Liver (tissue), 8 donors: ENCODE measurements at regions not wholly inside any gene's neighbourhood (a gene's known extent, or its start where the extent isn't known, plus 50 kb on each side); places are given as distances from the start of the nearest gene placed in this dataset.
A peak's percentile ranks its signal among the peaks of the same experiment; 100 is the strongest.

Experiments
- DNase-seq: peaks from one replicate; pipeline ENCODE4 v3.0.0-alpha.2; 2017; ENCODE audit warnings: low spot score
- H3K27ac ChIP-seq, 2 donors: one replicate each; pipeline ENCODE4 v1.7.0; 2013; ENCODE audit warnings: inconsistent platforms in 2 of 2, low read length in 2 of 2, control low read depth in 1 of 2, low read depth in 1 of 2, mild to moderate bottlenecking in 1 of 2
- H3K27me3 ChIP-seq, 4 donors: one replicate each; pipeline versions ENCODE4 v1.6.1 to v1.7.0; 2013; ENCODE audit warnings: low read length in 3 of 4, inconsistent platforms in 1 of 4, mild to moderate bottlenecking in 1 of 4, moderate library complexity in 1 of 4; ENCODE audit not compliant: control insufficient read depth in 4 of 4, insufficient read depth in 4 of 4
- H3K36me3 ChIP-seq, 4 donors: one replicate each; pipeline versions ENCODE4 v1.6.1 to v1.7.0; 2013; ENCODE audit warnings: low read length in 3 of 4, mild to moderate bottlenecking in 3 of 4, low read depth in 1 of 4, moderate library complexity in 1 of 4; ENCODE audit not compliant: control insufficient read depth in 4 of 4, insufficient read depth in 3 of 4
- H3K4me1 ChIP-seq, 4 donors: one replicate each; pipeline versions ENCODE4 v1.6.1 to v1.7.0; 2013; ENCODE audit warnings: low read length in 3 of 4, mild to moderate bottlenecking in 3 of 4, moderate library complexity in 1 of 4; ENCODE audit not compliant: control insufficient read depth in 4 of 4, insufficient read depth in 4 of 4
- H3K4me3 ChIP-seq, 3 donors: one replicate each; pipeline versions ENCODE4 v1.6.1 to v1.7.0; 2013; ENCODE audit warnings: low read length in 3 of 3, control low read depth in 1 of 3, low read depth in 1 of 3, mild to moderate bottlenecking in 1 of 3
- H3K9ac ChIP-seq, 2 donors: one replicate each; pipeline ENCODE4 v1.7.0; 2013; ENCODE audit warnings: low read length in 2 of 2, mild to moderate bottlenecking in 2 of 2, moderate library complexity in 2 of 2, control low read depth in 1 of 2, low read depth in 1 of 2
- H3K9me3 ChIP-seq, 4 donors: one replicate each; pipeline versions ENCODE4 v1.6.1 to v1.7.0; 2013; ENCODE audit warnings: low read length in 3 of 4; ENCODE audit not compliant: control insufficient read depth in 4 of 4
- ATF3 ChIP-seq: IDR thresholded peaks from 2 replicates; pipeline ENCODE4 v1.6.1; 2016; ENCODE audit warnings: antibody characterized with exemption
- CTCF ChIP-seq: fragments of 150-350 bp; IDR thresholded peaks from 2 replicates; pipeline ENCODE4 v1.5.1; 2017; ENCODE audit warnings: improper control_type of control experiment, low read depth, low read length; ENCODE audit not compliant: missing input control
- EGR1 ChIP-seq, 2 donors: IDR thresholded peaks; 2 replicates each; pipeline ENCODE4 v1.6.1; 2016 to 2018; ENCODE audit warnings: antibody characterized with exemption in 2 of 2, low read depth in 2 of 2
- FOXA1 ChIP-seq: IDR thresholded peaks from 2 replicates; pipeline ENCODE4 v1.6.1; 2016; ENCODE audit warnings: antibody characterized with exemption
- FOXA2 ChIP-seq: IDR thresholded peaks from 2 replicates; pipeline ENCODE4 v1.6.1; 2016; ENCODE audit warnings: antibody characterized with exemption
- GABPA ChIP-seq, 2 donors: IDR thresholded peaks in 1 of 2; conservative IDR thresholded peaks in 1 of 2; 2 replicates each; pipeline ENCODE4 v1.6.1; 2016; ENCODE audit warnings: antibody characterized with exemption in 2 of 2, mild to moderate bottlenecking in 1 of 2, moderate library complexity in 1 of 2
- HNF4A ChIP-seq, 2 donors: conservative IDR thresholded peaks; 2 replicates each; pipeline ENCODE4 v1.6.1; 2016; ENCODE audit warnings: antibody characterized with exemption in 2 of 2, mild to moderate bottlenecking in 2 of 2
- HNF4G ChIP-seq: IDR thresholded peaks from 2 replicates; pipeline ENCODE4 v1.6.1; 2016; ENCODE audit warnings: antibody characterized with exemption
- JUND ChIP-seq, 2 donors: IDR thresholded peaks; 2 replicates each; pipeline ENCODE4 v1.6.1; 2016; ENCODE audit warnings: antibody characterized with exemption in 2 of 2
- MAX ChIP-seq: IDR thresholded peaks from 2 replicates; pipeline ENCODE4 v1.6.1; 2016; ENCODE audit warnings: antibody characterized with exemption
- NR2F2 ChIP-seq: IDR thresholded peaks from 2 replicates; pipeline ENCODE4 v1.6.1; 2016; ENCODE audit warnings: antibody characterized with exemption
- RAD21 ChIP-seq, 2 donors: IDR thresholded peaks; 2 replicates each; pipeline ENCODE4 v1.6.1; 2016; ENCODE audit warnings: antibody characterized with exemption in 2 of 2, mild to moderate bottlenecking in 2 of 2
- RXRA ChIP-seq, 2 donors: IDR thresholded peaks; 2 replicates each; pipeline ENCODE4 v1.6.1; 2017 to 2018; ENCODE audit warnings: antibody characterized with exemption in 2 of 2, mild to moderate bottlenecking in 1 of 2
- SP1 ChIP-seq: IDR thresholded peaks from 2 replicates; pipeline ENCODE4 v1.6.1; 2018; ENCODE audit warnings: antibody characterized with exemption, mild to moderate bottlenecking
- TAF1 ChIP-seq: conservative IDR thresholded peaks from 2 replicates; pipeline ENCODE4 v1.6.1; 2016; ENCODE audit warnings: antibody characterized with exemption, mild to moderate bottlenecking
- YY1 ChIP-seq: IDR thresholded peaks from 2 replicates; pipeline ENCODE4 v1.6.1; 2016; ENCODE audit warnings: antibody characterized with exemption, mild to moderate bottlenecking
- WGBS: extraction: QIAGEN DNeasy Blood & Tissue Kit; methylation state at CpG from one replicate; pipeline ENCODE4 v1.1.7; 2013; 5-methylcytosine and 5-hydroxymethylcytosine counted together
- TF ChIP-seq, protein P1 (sequence below): IDR thresholded peaks from 2 replicates; pipeline ENCODE4 v1.6.1; 2016; ENCODE audit warnings: antibody characterized with exemption, mild to moderate bottlenecking
- TF ChIP-seq, protein P2 (sequence below): IDR thresholded peaks from 2 replicates; pipeline ENCODE4 v1.6.1; 2016; ENCODE audit warnings: antibody characterized with exemption
- donor health status: healthy.
- donor health status: healthy.
- donor health status: healthy.
- donor health status: healthy.
- donor health status: healthy.

DNA sequence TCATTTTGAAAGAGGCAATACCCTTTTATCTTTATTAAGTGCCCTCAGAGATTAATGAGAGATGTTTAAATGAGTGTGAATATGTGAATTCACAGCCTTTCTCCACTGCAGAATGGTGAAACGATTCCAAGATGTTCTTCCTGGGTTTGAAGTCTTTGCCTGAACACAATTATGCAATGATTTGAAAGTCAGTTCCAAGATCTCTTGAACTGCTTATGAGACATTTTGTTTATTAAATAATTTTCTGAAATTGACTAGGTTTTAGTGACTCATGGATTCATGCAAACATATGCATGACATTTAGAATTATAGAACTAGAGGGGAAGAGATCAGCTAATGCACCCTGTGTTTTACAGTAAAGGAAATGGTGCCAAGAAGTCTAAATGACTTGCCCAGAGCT lies 118.1 kb upstream of the SLC38A2 start (continued):
- TF ChIP-seq CTCF, result no peak
- TF ChIP-seq TAF1, result no peak
- no peak for TF ChIP-seq NR2F2
- TF ChIP-seq RAD21 (IDR thresholded peaks at IDR 0.05), result no peak
- no peak for TF ChIP-seq MAX
- no peak for TF ChIP-seq FOXA2
- TF ChIP-seq JUND (IDR thresholded peaks at IDR 0.05), result no peak
- no peak for TF ChIP-seq GABPA (IDR thresholded peaks at IDR 0.05 in 1 of 2, conservative IDR thresholded peaks at IDR 0.05 in 1 of 2)
- TF ChIP-seq YY1, result no peak

DNA sequence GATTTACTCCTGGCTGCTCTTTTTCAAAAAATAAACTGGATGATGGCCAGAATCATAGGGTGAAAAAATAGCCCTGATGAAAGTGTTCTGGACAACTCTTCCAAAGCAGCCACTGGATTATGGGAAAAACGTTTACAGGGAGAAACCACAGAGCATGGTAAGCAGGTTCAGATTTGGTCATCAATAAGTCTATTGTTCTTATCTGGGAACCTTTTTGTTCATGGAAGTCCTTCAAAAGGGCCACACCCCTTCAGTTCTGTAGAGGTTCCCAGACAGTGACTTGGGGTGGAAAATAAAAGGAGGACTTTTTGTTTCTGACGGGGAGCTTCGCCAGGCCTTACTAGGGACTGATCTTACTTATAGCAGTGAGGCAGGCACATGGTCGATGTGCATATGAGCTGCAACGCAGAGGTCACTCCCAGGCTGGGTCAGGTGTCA lies 117.4 kb upstream of the SLC38A2 start:
- TF ChIP-seq RXRA (IDR thresholded peaks at IDR 0.05), result no peak
- no peak for TF ChIP-seq RAD21 (IDR thresholded peaks at IDR 0.05)
- no peak for TF ChIP-seq YY1
- TF ChIP-seq HNF4G, result no peak
- no peak for TF ChIP-seq FOXA2
- TF ChIP-seq, protein P1, sequence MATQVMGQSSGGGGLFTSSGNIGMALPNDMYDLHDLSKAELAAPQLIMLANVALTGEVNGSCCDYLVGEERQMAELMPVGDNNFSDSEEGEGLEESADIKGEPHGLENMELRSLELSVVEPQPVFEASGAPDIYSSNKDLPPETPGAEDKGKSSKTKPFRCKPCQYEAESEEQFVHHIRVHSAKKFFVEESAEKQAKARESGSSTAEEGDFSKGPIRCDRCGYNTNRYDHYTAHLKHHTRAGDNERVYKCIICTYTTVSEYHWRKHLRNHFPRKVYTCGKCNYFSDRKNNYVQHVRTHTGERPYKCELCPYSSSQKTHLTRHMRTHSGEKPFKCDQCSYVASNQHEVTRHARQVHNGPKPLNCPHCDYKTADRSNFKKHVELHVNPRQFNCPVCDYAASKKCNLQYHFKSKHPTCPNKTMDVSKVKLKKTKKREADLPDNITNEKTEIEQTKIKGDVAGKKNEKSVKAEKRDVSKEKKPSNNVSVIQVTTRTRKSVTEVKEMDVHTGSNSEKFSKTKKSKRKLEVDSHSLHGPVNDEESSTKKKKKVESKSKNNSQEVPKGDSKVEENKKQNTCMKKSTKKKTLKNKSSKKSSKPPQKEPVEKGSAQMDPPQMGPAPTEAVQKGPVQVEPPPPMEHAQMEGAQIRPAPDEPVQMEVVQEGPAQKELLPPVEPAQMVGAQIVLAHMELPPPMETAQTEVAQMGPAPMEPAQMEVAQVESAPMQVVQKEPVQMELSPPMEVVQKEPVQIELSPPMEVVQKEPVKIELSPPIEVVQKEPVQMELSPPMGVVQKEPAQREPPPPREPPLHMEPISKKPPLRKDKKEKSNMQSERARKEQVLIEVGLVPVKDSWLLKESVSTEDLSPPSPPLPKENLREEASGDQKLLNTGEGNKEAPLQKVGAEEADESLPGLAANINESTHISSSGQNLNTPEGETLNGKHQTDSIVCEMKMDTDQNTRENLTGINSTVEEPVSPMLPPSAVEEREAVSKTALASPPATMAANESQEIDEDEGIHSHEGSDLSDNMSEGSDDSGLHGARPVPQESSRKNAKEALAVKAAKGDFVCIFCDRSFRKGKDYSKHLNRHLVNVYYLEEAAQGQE, result no peak
- no peak for TF ChIP-seq ATF3
- no peak for TF ChIP-seq EGR1 (IDR thresholded peaks at IDR 0.05; ENCODE audit: low read depth in 2 of 2)
- H3K36me3 ChIP-seq, result no peaks in the 10 kb centered on the region
- no peak for DNase-seq
- no peaks in the 10 kb centered on the region for H3K9me3 ChIP-seq
- no peak overlapping the region for H3K9ac ChIP-seq
- peak overlapping the region; percentile 13 to 52 for H3K27ac ChIP-seq
- H3K27me3 ChIP-seq, result no peaks in the 10 kb centered on the region
- WGBS, result 66% methylated on average over 5 of the region's 5 CpGs
- H3K4me3 ChIP-seq, result no peak overlapping the region
- peaks cover 7 to 24% (median 13%) of the 10 kb centered on the region in 4 donors for H3K4me1 ChIP-seq

GRCh38 chr12:46487567-46488131 lies 115.1 kb upstream of the SLC38A2 start:
- H3K9ac ChIP-seq, result no peak overlapping the region
- peak overlapping the region in 1 of 2 donors; percentile 2 for H3K27ac ChIP-seq
- TF ChIP-seq NR2F2 (no peak), YY1 (no peak), HNF4A (conservative IDR thresholded peaks at IDR 0.05) (no peak), HNF4G (no peak), EGR1 (IDR thresholded peaks at IDR 0.05; ENCODE audit: low read depth in 2 of 2) (no peak), SP1 (no peak), FOXA1 (no peak), ATF3 (no peak), RAD21 (IDR thresholded peaks at IDR 0.05) (no peak), JUND (IDR thresholded peaks at IDR 0.05) (no peak), RXRA (IDR thresholded peaks at IDR 0.05) (no peak), GABPA (IDR thresholded peaks at IDR 0.05 in 1 of 2, conservative IDR thresholded peaks at IDR 0.05 in 1 of 2) (no peak), TAF1 (no peak)
- TF ChIP-seq, protein P1, result no peak
- TF ChIP-seq, protein P2, sequence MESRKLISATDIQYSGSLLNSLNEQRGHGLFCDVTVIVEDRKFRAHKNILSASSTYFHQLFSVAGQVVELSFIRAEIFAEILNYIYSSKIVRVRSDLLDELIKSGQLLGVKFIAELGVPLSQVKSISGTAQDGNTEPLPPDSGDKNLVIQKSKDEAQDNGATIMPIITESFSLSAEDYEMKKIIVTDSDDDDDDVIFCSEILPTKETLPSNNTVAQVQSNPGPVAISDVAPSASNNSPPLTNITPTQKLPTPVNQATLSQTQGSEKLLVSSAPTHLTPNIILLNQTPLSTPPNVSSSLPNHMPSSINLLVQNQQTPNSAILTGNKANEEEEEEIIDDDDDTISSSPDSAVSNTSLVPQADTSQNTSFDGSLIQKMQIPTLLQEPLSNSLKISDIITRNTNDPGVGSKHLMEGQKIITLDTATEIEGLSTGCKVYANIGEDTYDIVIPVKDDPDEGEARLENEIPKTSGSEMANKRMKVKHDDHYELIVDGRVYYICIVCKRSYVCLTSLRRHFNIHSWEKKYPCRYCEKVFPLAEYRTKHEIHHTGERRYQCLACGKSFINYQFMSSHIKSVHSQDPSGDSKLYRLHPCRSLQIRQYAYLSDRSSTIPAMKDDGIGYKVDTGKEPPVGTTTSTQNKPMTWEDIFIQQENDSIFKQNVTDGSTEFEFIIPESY, result no peak

More at GRCh38 chr12:46487567-46488131, 115.1 kb upstream of the SLC38A2 start:
- no peaks in the 10 kb centered on the region for H3K36me3 ChIP-seq
- H3K4me1 ChIP-seq, result peaks cover 4 to 14% (median 7%) of the 10 kb centered on the region in 4 donors
- no peaks in the 10 kb centered on the region for H3K27me3 ChIP-seq
- no peaks in the 10 kb centered on the region for H3K9me3 ChIP-seq
- DNase-seq, result no peak
- H3K4me3 ChIP-seq, result no peak overlapping the region
- 93% methylated on average over 7 of the region's 7 CpGs for WGBS
